T47D (cell line): ENCODE measurements at regions not wholly inside any gene's neighbourhood (a gene's known extent, or its start where the extent isn't known, plus 50 kb on each side); places are given as distances from the start of the nearest gene placed in this dataset.
"Not testable (repeated sequence)": the region's sequence is repeated elsewhere in the genome, so short reads cannot be mapped to it uniquely, and the experiment has no call there.

Source experiments
- DNase-seq, 2 experiments: peaks; one replicate each; pipeline versions ENCODE4 v3.0.0 to v3.0.0-alpha.2; 2011 to 2012; ENCODE audit warnings: low read depth in 1 of 2, low spot score in 1 of 2
- JUND ChIP-seq: IDR thresholded peaks from 2 replicates; pipeline ENCODE4 v1.6.1; 2012; ENCODE audit warnings: low read depth
- in situ Hi-C: cut with HindIII; loops from 2 replicates; pipeline ENCODE4 v1.10.0; 2016; ENCODE audit warnings: low sequenced_read_pairs, low pct_unique_long_range_greater_than_20kb

DNA sequence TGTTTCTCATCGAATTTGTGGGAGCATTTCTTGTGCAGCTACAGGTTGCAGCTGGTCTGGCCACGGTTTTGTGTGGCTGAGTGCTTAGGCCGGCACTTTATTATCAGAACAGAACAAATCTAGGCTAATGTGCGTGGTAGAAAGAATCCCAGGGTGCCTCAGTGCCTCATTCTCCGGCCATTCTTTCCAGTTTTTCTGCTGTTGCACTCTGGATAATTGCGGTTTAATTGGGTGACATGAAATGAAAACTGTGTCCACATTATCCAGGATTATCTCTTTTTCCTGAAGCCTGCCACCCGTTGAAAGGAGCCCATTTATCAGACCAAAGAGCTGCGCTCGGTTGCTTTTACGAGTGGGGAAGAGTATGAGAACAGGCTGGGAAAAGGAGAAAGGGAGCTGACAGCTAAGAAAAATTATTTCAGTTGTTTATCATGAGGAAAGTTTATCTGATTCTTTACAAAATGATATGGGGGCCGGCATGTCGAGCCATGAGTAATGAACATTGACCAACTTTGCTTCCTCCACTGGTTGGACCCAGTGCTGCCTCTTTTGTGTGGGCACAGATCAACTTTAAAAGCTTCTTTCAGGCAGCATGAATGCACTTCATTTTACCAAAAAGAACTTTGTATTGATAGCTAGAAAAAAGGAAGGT is 117.0 kb upstream of the SOX21 start:
- in situ Hi-C loops = no loop called here
- DNase-seq = no peak
- no peak for TF ChIP-seq JUND

DNA sequence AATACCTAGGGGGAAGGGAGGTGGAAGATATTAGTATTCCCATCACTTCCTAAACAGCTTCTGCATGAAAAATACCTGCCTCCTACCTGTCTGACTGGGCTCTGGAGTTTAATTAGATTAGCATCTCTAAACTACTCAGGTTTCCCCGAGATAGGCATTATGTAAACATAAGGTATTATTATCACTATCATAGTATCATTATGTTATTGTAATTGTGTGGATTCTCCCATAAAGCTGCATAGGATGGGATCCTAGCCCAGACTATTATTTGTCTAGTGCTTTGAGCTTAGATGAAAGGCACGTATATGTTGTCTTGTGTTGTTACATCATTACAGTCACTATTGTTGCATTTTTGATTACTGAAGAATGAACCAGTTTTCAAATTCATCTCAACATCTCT is 115.2 kb upstream of the SOX21 start:
- in situ Hi-C loops = no loop called here
- TF ChIP-seq JUND = no peak
- no peak for DNase-seq

DNA sequence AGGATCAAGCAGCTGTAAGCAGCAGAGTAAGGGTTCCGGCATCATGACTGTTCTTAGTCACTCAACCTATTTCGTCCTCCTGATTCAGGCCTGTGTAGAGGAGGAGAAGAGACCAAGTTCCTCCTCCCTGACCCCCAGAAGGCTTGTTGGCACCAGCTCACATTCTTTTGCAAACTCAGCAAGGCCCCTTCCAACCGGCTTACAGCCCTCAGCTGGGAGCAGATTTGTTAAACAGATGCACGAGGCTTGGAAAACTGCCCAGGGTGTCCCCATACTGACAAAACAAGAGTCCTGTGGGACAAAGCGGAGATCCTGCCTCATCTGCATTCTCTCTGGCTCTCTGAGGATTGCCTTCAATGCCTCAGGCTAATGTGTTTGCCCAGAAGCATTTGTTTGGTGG is 113.2 kb upstream of the SOX21 start:
- no peak for DNase-seq
- TF ChIP-seq JUND = no peak
- in situ Hi-C loops = no loop called here

DNA sequence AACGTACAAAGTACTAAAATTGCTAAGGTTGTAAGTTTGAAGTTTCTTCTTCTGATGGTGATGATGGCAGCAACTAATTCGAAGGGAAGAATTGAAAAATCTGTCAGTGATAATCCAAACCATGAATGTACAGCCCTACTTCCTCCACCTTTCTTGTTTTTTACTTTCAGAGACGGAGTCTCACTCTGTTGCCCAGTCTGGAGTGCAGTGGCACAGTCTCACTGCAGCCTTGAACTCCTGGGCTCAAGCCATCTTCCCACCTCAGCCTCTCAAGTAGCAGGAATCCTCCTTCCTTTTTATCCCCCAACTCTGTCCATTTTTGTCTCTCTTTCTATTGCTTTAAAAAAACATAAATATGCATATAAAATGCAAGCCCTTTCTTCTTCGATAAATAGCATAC is 112.3 kb upstream of the SOX21 start:
- DNase-seq = no peak
- in situ Hi-C loops = no loop called here
- TF ChIP-seq JUND = no peak

DNA sequence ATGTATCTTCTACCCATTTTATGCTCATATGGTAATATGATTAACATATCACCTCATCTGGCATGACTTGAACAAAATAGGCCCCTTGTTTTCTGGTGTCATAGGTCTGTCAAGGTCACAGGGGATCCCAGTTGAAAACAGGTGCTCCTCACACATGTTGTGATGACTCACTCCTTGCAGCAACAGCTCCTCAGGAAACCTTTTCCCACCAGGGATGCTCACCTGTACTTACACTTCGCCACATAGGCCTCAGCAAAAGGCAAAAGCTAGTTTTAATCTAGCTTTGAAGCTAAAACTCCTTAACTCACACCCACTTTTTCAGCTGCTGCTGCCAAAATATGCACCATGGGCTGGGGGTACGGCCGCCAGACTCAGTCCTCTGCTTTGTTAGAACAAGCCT is 110.0 kb upstream of the SOX21 start:
- DNase-seq = no peak
- no peak for TF ChIP-seq JUND
- in situ Hi-C loops = no loop called here

DNA sequence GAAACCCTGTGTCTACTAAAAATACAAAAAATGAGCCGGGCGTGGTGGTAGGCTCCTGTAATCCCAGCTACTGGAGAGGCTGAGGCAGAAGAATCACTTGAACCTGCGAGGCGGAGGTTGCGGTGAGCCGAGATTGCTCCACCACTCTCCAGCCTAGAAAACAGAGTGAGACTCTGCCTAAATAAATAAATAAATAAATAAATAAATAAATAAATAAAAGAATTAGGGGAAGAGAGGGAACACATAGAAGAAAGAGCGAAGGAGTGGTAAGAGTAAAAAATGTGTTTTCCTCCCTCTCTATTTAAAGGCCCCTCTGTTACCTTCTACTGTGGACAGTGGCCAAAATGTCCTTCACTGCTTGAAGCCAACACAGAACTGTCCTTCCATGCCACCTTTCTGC is 103.9 kb upstream of the SOX21 start:
- TF ChIP-seq JUND = no peak
- in situ Hi-C loops = no loop called here
- DNase-seq = no peak

DNA sequence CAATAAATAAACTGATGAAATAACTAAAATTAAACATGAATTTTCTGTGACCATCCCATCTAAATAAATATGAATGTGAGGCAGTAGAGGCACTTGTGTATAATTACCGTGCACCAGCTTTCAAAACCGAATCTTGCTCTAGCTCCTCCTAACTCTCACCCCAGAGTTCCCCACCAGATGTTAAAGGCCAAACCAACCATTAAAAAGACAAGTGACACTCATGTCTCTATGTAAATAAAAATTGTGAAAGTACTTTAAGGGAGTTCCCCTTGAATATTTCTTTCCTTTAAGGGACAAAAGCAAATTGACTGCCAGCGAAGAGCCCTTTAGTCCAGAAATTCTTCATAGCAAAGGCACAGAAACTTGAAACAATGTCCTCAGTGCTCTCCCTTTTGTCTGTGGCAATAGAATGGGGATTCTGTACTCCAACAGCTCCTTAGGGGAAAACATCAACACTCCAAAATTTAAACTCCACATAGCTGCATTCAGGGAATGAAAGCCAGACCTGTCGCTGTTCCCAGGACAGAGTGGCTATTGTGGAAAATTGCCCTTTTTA is 101.7 kb upstream of the SOX21 start:
- no peak for DNase-seq
- in situ Hi-C loops = no loop called here
- no peak for TF ChIP-seq JUND

DNA sequence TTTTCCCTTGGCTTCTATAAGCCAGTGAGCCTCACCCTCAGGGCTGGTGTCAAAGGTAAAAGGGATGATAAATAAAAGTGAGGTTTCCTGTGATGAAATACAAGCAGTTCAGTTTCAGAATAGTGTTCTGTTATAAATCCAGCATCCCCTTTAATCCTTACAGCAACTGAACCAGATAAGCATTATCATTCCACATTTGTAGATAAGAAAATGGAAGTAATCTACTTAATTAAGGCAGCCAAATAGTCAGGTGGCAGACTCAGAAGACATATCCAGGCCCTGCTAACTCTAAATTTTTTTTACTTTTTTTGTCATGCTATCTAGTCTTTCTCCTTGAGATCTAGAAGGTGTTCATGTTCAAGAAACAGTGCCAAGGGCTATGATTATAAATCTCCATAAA is 99.4 kb upstream of the SOX21 start:
- in situ Hi-C loops = no loop called here
- DNase-seq = no peak
- no peak for TF ChIP-seq JUND

DNA sequence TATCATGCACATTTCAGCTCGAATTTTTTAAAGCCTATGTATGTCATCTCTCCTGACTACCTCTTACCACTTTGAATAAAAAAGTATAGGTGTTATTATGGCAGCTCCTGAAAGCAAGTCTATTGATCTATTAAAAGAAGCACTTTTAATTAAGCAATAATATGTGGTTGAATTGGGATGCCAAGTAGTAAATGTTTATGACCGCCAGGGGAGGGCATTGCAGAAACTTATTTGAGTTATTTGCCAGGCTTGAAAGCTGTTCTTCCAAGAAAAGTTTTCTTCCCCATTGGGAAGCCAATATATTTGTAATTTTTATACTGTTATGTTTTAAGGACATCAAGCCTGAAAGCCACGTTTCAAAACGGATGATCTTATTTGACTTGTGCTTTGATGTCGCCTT is 88.1 kb upstream of the SOX21 start:
- in situ Hi-C loops = no loop called here
- DNase-seq = no peak
- no peak for TF ChIP-seq JUND

DNA sequence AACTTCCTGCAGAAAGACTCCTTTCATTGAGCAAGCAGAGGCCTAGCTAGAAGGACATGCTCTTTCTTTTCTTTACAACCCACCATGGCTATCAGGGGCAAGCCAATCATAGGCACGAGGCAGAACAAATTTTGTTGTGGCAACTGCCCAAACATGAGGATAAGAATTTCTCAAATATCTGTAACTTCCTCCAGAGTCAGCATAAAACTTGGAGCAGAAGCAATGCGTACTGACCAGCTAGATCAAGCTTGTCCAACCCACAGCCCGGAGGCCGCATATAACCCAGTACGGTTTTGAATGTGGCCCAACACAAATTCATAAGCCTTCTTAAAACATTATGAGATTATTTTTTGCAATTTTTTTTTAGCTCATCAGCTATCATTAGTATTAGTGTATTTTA is 87.0 kb upstream of the SOX21 start:
- in situ Hi-C loops = no loop called here

DNA sequence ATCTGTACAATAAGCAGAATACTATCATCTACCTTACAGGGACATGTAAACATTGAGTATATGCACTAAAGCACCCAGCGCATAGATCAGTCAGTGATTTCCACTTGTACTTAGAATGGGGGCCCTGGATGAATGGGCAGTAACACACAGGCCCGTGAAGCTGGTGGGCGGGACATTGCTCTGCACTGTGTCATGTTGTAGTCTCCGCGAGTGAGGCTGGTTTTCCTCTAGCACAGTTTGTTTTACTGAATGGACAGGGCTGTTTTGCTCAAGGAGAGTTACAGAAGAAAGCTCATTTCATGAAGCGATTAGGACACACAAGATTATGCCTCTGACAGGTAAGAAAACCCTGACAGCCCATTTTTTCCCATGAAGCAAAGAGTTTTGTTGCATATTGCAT is 86.4 kb upstream of the SOX21 start:
- in situ Hi-C loops = no loop called here
- no peak for TF ChIP-seq JUND
- no peak for DNase-seq

More for the DNA sequence above, 87.0 kb upstream of the SOX21 start:
- no peak for TF ChIP-seq JUND
- no peak for DNase-seq

DNA sequence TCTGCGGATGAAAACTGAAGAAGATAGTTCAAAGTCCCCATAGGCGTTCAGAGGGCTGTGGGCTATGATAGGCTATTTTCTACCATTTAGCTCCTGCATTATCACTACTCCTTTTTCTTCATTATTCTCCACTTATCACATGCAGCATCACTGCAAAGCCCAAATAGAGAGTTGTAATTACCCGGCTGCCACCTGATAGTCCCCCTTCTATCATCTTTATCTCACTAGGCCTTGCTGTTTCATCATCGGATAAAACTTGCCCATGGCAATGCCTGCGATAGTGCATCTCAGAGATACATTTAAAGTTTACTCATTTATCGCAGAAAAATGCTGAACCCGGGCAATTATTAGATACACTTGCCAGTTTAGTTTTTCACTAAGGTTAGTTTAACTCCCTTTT is 82.9 kb upstream of the SOX21 start:
- no peak for TF ChIP-seq JUND
- no peak for DNase-seq
- in situ Hi-C loops = no loop called here

DNA sequence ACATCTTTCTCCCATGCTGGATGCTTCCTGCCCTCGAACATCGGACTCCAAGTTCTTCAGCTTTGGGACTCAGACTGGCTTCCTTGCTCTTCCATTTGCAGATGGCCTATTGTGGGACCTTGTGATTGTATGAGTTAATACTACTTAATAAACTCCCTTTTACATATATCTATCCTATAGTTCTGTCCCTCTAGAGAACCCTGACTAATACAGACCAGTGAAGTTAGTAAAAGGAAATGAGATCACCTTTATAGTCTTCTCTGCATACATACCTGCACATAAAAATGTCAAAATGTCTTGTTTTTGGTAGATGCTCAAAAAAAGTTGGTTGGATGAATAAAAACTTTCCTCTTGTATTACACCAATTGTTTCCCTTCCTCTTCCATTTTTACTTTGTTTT is 73.9 kb upstream of the SOX21 start:
- DNase-seq, in situ Hi-C loops: not testable (repeated sequence)

DNA sequence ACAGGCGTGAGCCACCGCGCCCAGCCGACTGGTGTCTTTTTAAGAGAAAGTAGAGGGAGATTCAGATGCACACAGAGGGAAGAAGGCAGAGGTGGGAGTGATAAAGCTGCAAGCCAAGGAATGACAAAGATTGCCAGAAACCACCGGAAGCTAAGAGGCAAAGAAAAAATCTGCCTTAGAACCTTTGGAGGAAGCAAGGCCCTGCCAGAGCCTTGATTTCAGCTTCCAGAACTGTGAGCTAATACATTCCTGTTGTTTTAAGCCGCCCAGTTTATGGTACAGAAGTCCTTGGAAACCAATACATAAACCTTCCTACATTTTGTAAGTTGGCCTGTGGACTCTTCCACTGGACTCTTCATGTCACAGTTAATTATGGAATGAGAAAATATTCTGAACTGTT is 71.7 kb upstream of the SOX21 start:
- DNase-seq = no peak
- TF ChIP-seq JUND = no peak
- in situ Hi-C loops = no loop called here
